Renal cortical epithelial cell (primary cell): ENCODE measurements at regions not wholly inside any gene's neighbourhood (a gene's known extent, or its start where the extent isn't known, plus 50 kb on each side); places are given as distances from the start of the nearest gene placed in this dataset.

ENCODE experiments used
- DNase-seq: peaks from one replicate; pipeline ENCODE4 v3.0.0-alpha.2; 2011; ENCODE audit warnings: low read depth

DNA sequence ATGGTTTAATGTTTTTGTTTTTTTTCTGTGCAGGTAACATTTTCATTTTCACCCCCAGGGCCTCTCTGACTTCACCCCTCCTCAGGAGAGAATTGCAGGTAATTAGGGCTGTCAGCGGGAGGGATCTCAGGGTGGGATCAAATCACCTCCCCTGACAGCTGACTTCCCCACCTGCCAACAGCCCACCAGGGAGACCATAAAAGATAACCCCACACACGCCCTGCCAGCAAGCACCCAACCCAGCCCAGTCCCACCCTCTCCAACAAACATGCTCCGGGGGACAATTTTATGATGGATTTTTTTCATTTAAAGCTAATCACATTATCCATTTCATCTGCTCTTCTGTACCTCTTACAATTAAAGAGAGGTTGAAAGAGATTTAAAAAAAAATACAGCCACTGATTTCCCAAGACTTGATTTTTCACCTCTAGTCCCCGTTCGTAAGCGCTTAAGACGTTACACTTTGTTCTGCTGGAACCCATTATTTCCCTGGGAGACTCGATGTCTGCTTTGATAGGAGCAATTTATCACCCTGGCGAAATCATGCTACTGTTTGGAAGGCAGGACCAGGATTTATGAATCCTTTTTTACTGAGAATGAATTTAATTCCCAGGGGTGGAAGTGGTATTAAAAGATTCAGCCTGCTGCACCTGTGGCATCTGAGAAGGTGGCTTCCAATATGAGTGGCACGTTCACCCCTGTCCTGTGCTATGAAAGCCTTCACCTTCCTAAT, 232.9 kb upstream of the ID2 start:
- DNase-seq, result no peak

DNA sequence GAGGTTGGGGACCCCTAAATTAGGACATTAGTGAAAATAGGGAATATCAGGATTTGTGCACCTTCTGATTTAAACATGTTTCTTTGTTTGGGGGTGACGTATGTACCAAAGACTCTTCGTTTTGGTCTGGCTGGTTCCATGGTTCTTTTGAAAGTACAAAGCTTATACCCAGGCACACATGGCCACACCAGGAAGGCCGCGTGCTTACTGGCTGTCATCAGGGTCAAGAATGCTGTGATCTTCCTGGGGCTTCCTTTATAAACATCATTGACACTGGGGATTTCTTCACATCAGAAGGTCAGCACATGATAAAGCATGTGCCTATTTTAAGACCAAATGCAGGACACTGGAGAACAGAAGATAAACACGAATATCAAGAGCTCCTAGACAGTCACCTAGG, 230.6 kb upstream of the ID2 start:
- no peak for DNase-seq

DNA sequence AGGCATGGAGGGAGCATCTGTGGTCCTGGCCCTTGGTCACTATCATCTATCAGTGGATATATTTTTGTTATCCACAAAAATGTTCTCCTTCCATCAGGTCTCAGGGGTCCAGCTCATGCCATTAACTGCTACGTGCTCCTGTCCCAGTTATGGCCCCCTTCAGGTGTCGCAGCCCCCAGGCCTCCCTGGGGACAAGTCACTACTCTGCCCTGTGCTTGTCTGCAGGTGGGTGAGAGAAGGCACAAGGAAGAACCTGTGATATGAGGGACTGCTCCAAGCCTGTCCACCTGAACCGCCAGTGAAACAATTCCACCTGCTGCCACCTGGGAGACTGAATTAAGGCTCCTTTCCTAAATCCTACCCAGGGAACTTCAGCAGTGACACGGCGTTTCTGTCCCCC, 229.6 kb upstream of the ID2 start:
- DNase-seq, result no peak

DNA sequence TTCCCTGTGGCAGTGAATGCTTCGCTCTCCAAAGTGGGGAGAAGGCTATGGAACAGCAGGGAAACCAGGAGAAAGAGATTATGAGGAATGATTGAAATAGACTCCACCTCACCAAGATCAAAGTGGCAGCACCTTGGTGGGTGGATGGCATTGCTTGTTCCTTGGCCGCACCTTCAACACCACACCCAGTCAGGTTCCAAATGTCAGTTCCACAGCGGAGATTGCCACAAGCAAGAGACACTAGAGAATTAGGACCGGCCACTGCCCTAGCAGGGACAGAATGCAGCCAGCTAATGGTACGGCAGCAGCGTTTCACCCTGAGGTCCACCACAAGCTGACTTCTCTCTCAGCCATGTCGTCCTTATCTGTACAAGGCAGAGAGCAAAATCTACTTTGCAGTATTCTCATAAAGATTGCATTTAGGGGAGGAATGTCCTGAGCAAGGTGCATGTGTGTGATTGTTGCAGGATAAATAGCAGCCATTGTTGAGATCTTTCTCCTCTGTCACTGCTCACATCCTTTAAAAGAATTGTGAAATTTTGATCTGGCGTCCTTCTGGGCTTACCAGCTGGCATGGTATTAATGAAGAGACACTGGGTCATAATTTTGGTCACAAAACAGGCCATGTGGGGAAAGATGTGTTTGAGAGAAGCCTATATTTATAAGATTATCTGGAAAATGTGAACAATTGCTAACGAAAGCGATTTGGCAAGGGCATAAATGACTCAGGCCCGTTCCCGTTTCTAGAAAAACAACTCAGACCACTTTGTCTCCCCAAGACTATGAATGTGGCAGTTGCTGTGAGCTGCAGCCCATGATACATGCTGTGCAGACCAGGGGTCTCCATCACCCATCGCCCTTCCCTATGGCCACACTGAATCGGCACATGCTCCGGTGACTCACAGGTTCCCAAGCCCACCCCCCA, 228.6 kb upstream of the ID2 start:
- no peak for DNase-seq

DNA sequence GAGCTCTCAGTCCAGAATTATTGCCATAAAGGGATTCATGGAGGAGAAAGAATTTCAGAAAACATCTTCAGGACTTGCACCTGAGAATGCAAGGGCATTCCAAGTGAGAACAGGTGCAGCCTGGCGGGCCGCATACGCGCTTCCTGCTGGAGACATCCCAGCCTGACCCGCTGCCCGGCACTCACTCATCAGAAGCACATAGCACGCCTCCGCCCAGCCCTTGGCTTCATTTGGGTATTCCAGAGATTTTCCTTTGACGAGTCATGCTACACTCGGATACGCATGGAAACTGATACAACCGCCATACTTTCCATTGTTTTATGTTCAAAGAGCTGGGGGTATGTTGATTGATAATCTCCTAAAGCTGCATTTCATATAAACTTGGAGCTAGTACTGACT, 228.0 kb upstream of the ID2 start:
- peak; percentile 66 for DNase-seq

DNA sequence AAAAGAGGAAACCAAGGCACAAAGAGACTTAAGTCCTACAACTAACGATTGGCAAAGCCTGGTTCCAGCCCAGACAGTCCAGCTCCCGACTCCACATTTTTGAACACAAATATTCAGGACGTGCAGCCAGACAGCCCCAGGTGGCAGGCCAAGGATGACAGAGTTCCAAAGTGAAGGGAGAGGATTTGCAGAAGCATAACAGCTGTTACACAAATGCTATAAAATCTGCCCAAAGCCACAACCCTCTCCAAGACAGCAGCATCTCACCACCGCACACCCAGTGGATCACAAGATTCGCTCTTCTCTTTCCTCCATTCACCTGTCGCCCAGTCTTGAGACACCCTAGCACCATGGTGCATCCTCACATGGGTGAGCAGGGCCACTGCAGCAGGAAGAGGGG, 227.1 kb upstream of the ID2 start:
- DNase-seq, result no peak

DNA sequence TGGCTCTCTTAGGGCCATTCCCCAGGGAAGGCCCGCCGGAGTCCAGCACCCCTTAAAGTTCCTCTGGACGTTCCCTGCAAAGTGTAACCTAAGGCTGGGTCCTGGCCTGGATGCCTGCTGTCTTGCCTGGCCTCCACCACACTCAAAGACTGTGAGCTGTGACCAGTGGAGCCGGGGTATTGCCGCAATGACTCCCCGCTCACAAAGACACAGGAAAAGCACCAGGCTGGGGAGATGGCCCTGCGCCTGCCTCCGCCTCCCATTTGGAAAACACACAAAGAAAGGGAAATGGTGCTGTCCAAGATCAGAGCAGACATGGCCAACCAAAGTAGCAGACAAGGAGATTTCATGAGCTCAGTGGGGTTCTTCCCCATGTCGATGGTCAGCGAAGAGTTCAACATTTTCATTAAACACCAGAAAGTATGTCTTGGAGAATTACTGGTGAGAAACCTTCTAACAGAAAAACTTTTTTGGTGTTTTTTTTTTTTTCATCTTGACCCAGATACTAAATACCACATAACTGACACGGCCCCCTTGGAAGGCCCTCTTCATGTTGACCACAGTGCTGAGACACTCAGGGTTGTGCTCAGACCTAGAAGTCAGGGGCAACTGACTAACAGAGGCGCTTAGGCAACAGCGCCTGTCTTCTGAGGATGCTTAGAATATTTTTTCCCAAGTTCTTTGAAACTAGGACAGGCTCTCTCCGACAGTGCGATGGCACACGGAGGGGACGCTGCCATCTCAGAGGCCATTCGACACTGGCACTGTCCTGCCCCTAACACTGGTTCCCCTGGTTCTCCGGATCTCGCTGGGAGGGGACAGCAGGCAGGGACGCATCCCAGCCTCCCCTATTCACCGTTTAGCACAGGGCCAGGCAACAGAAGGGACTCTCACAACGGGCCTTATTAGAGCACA, 226.4 kb upstream of the ID2 start:
- DNase-seq, result no peak

DNA sequence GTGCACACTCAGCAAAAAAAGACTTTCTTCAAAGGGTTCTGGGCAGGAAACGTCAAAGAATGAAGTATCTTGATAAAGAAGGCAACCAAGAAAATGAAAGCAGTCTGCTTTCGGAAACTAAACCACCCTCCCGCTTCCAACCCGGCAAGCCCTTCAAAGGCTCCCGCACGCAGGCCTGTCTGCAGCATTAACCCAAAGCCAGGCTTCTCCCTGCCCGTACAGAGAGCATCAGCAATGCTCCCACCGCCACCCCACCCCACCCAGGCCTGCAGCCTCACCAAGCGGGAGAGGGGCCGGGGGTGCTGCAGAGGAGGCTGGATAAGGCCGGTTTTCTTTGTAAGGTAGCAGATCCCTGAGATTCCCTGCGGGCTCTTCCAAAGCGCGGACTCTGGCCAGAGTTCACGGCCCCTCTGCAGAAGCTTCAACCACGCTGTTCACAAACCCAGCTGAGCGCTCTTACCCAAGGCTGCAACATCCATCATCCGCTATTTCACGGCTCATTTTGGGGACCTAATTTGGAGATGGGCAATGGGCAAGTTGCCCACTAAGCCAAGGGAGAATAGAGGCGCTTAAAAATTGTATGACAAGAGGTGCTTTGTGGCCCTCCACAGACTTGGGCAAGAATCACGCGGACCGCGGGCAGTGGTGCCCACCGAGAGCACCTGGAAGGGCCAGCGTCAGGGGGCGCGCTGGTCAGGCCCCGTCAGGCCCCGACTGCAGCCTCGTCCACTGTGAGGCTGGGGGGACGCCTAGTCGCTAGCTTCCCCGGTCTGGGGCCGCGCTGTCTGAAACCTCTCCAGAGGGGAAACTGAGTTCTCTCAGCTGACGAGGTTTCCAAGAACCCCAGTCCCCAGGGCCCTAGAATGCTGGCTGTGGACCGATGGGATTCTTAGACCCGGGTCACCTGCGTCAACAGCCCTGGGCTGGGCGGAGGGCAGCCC, 225.4 kb upstream of the ID2 start:
- no peak for DNase-seq

DNA sequence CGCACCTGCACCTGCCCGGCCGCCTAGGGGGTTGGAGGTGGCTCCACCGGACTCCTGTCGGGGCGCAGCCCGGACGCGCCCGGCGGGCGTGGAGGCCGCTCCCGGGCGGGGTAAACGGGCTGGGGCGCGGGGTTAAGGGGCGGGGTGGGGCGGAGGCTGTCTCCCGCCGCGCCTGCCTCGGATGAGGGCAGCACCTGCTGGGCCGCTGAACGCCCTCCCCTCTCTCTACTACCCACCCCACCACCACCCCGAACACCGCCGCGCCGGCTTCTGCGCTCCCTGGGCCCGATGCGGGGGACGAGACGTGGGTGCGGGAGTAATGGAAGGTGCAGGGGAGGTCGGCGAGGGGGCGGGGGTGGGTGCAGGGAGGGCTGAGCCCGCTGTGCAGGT, 224.8 kb upstream of the ID2 start:
- no peak for DNase-seq

DNA sequence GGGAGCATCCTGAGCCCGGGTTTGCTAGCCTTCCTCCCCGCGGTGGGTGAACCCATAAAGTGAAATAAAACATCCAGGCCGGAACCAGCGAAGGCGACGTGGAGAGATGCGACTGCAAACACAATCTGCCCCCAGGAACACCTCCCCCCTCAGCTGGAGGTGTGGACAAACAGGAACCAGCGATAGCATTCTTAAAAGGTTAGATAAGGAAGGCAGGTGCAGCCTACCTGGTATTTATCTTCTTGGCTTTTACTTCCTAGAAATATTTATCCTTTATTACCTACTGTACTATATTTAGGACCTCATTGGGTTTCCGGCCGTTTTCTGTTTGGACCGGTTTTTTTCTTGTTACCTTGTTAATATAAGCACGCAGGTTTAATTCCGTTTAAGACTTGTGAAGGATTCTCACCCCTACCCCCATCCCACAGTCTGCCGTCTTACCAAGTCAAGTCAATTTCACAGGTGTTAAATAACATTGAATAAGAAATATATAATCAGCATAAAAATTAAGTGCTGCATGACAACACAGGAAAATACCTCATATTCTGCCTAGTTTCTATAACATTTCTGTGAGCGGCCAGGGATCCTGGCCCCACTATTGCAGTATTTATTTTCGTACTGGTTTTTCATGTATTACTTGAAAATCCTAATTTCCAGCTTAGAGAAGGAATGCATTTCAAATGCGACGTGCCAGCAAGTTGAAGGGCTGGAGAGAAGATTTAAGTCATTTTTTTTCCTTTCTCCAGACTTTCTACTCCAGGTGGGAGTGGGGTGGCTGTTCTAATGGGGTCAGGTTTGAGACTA, 224.0 kb upstream of the ID2 start:
- no peak for DNase-seq

DNA sequence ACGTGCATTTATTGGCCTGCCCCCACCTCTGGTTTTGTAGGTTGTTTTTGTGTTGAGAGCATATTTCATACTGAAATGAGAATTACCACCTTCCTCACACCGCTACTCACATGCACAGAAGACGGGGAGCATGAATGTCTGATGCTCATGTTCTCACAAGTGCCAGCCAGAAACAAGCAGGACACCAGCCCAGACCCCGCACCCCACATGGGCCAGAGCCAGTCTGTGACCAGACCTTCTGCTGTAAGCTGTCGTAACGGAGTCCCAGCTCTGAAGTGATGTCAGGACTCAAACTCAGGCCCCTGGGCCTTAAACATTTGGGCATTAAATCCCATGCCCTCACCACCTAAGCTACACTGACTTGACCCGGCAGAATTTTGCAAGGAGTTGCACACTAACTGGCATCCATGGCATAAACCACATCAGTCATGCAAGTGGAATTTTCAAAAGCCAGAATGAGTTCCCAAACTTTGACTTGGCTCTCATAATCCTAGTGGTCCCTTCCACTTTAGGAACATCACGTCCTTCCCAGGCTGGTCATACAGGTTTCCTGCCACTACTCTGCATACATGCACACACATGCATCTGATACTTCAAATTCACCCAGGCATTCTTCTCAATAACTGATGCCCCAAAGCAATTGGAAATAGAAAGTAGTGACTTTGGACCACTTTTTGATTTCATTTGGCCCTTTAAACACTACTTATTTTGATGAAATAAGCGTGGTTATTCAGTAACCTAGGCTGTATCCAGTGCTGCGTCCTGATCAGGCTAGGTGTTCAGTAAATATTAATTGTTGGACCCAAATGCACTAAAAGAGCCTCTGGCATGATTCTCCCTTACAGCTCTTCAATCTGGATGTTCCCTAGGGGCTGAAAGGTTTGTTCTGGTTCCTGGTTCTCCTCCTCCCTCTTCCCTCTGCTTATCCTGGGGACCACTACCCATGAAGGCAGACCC, 223.1 kb upstream of the ID2 start:
- DNase-seq, result peak; percentile 32

DNA sequence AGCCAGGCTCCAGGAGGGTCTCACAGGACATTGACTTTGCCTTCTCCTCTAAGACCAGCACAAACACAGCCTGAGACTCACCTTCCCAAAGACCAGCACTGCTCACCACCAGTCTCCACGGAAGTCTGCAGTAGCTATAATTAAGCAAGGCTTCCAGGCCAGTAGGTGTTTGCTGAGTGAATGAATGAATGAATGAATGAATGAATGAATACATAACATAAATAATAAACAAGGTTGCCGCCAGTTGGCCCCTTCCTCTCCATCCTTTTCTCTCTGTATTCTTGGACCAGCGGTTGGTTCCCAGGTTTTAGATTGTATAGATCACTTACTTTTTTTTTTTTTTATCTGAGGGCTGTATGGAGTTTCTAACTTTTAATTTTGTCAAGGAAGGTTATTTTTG, 222.4 kb upstream of the ID2 start:
- no peak for DNase-seq

DNA sequence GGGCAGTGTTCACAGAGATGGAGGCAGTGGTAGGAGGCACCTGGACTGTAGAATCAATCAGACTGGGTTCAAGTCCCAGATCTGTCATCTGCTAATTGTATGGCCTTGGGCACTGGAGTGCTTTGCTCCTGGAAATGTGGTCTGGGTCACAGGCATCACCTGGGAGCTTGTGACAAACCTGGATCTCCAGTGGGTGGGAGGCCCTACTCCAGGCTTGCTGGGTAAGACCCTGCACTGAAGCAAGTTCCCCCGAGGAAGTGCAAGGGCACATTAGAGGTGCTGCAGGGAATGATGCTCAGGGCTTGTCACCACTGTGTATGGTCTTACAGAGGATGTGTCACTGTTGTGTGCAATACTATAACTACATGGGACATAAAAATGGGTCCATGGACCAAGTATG, 220.5 kb upstream of the ID2 start:
- no peak for DNase-seq

DNA sequence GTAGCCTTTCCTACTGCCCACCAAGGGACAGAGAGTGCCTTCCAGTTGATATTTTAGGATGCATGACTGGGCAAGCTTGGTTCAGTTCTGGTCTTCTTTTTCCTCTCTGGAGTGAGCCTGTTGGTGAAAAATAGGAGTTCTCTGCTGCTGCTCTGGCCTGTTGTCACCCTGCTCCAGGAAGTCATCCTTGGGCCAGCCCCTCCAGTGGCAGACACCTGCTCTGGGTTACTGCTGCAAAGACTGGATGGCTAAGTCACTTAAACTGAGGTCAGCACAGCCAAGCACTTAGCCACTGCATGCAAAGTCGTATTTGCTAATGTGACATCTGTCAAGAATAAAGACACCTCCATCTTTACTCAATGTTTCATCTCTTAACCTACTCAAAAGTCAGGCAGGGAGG, 219.6 kb upstream of the ID2 start:
- DNase-seq, result no peak

DNA sequence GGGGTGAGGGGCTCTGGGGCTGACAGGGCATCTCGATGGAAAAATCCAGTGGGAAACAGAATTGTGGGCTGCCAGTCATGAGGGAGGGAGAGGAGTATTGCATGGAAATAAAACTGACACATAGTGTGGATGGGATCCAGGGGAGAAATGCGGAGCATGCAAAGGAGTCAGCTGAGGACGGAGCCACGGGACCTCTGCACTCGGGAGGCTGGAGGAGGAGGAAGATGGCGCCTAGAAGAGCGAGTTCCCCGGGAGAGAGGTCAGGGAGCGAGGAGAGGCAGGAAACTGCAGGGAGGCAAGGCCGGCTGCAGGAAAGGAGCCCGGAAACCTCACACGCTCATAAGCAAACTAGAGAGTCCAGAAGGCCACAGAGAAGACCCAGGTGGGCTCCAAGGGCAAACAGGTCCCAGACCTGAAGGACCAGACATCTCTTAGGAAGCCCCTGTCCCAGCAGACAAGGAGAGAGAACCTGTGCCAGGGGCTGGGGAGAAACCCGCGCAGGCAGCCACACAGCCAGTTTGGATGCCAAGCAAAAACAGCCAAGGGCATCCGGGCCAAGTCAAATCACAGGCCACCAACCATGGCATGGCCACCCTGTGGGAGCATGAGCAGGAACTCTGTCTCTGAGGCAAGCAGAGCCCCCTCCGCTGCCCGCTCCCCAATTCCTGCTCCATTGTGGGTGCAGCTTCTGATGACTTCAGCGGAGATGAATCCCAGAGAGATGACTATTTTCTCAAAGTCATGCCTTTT, 218.8 kb upstream of the ID2 start:
- no peak for DNase-seq

DNA sequence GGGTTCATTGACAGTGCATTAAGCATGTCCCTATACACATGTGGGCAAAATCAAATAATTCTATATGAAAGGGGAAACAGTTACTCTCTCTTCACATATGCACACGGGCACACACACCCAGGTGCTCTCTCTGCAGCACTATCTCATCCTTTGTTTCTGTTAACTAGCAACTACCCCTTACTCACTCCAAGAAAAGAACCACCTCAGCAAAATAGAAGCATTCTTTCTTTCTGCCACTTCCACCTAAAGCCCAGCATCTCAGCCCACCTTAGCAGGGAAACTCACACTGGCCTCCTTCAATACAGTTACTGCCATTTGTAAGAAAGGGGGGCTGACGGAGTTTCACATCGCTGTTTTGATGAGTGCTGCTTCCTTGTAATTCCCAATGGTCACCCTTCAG, 216.3 kb upstream of the ID2 start:
- DNase-seq, result no peak

DNA sequence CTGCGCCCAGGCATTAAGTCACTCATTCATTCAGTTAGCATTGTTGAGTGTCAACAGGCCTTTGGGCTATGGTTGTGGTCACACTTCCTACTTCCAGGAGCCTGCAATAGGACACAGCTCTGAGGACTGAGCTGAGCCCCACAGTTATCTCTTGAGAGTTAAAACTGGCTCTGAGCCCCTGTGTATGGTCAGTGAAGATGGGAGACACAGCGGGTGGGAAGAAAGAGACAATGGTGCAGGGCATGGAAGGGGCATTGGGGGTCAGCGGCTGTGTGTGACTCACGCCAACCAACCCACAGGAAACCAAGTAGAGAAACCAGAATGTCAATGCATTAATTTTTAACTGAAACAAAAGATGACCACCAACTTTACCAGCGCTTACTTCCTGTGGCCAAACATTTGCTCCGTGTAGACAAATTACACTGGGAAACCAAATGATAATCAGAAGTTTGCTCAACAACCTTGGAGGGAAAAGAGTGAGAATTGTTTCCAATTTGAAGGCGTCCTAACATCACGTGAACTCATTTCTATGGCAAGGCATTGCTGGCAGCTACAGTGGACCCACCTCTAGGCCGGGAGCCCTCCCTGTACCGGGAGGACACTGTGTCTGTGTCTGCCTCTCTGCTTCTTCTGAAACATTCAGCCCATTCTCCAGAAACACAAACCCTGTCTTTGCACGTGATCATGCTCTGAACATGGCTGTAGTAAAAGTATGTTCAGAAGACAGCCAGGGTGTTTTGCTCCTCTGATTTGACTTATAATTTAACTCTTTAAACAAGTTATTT, 212.0 kb upstream of the ID2 start:
- DNase-seq, result peak; percentile 91
